SK-N-SH (cell line): ENCODE measurements at regions not wholly inside any gene's neighbourhood (a gene's known extent, or its start where the extent isn't known, plus 50 kb on each side); places are given as distances from the start of the nearest gene placed in this dataset.

Experiments
- CTCF ChIP-seq: fragments of 200-600 bp; sonication (generic); IDR thresholded peaks from 2 replicates; pipeline ENCODE4 v1.6.1; 2017; ENCODE audit warnings: antibody characterized with exemption, mild to moderate bottlenecking, moderate library complexity
- EP300 ChIP-seq, 2 experiments: IDR thresholded peaks; 2 replicates each; pipeline versions ENCODE4 v1.4.0 to v1.6.1; 2012; ENCODE audit warnings: borderline replicate concordance in 1 of 2, low read depth in 1 of 2, low read length in 1 of 2
- EZH2phosphoT487 ChIP-seq: fragments of 200-600 bp; sonication (generic); IDR thresholded peaks from 2 replicates; pipeline ENCODE4 v1.6.1; 2017; ENCODE audit warnings: low read depth, mixed run types, mild to moderate bottlenecking, antibody characterized with exemption, moderate library complexity, borderline replicate concordance
- NFIC ChIP-seq: IDR thresholded peaks from 2 replicates; pipeline ENCODE4 v1.4.0; 2012; ENCODE audit warnings: borderline replicate concordance
- POLR2AphosphoS5 ChIP-seq: IDR thresholded peaks from 2 replicates; pipeline ENCODE4 v1.6.1; 2012; ENCODE audit warnings: low read depth, low read length
- RAD21 ChIP-seq: IDR thresholded peaks from 2 replicates; pipeline ENCODE4 v1.6.1; 2012; ENCODE audit warnings: mild to moderate bottlenecking, low read length

GRCh38 chr5:164998590-164998989 lies 1493.2 kb downstream of the MAT2B start:
- no peak for TF ChIP-seq RAD21
- TF ChIP-seq POLR2AphosphoS5: no peak
- no peak for TF ChIP-seq CTCF
- TF ChIP-seq EZH2phosphoT487: no peak
- TF ChIP-seq EP300 (IDR thresholded peaks at IDR 0.05; ENCODE audit: borderline replicate concordance in 1 of 2, low read depth in 1 of 2, low read length in 1 of 2): no peak
- TF ChIP-seq NFIC: no peak
